Astrocyte (in vitro differentiated cells and primary cell): ENCODE measurements at regions not wholly inside any gene's neighbourhood (a gene's known extent, or its start where the extent isn't known, plus 50 kb on each side); places are given as distances from the start of the nearest gene placed in this dataset.

ENCODE experiments used
- CTCF ChIP-seq: IDR thresholded peaks from 2 replicates; pipeline ENCODE4 v1.5.1; 2011; ENCODE audit warnings: low read depth, mild to moderate bottlenecking, inconsistent platforms, low read length, moderate library complexity; ENCODE audit not compliant: insufficient read depth
- EZH2 ChIP-seq: IDR thresholded peaks from 2 replicates; pipeline ENCODE4 v1.6.1; 2012; ENCODE audit warnings: mild to moderate bottlenecking, low read length, inconsistent platforms; ENCODE audit not compliant: insufficient read depth

GRCh38 chr3:89889386-89889785 is 782.0 kb downstream of the EPHA3 start:
- no peak for TF ChIP-seq CTCF
- no peak for TF ChIP-seq EZH2
